ENCODE measurements at regions not wholly inside any gene's neighbourhood (a gene's known extent, or its start where the extent isn't known, plus 50 kb on each side); places are given as distances from the start of the nearest gene placed in this dataset.
"Not testable (repeated sequence)": the region's sequence is repeated elsewhere in the genome, so short reads cannot be mapped to it uniquely, and the experiment has no call there.

GRCh38 chr4:79682801-79683530, 274.9 kb upstream of the GK2 start:
- no peak for DNase-seq (ENCODE audit: low read depth)
- TF ChIP-seq, protein P1, sequence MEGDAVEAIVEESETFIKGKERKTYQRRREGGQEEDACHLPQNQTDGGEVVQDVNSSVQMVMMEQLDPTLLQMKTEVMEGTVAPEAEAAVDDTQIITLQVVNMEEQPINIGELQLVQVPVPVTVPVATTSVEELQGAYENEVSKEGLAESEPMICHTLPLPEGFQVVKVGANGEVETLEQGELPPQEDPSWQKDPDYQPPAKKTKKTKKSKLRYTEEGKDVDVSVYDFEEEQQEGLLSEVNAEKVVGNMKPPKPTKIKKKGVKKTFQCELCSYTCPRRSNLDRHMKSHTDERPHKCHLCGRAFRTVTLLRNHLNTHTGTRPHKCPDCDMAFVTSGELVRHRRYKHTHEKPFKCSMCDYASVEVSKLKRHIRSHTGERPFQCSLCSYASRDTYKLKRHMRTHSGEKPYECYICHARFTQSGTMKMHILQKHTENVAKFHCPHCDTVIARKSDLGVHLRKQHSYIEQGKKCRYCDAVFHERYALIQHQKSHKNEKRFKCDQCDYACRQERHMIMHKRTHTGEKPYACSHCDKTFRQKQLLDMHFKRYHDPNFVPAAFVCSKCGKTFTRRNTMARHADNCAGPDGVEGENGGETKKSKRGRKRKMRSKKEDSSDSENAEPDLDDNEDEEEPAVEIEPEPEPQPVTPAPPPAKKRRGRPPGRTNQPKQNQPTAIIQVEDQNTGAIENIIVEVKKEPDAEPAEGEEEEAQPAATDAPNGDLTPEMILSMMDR (IDR thresholded peaks at IDR 0.05; ENCODE audit: low read depth, low read length, missing control alignments), result no peak
- H3K4me3 ChIP-seq (ENCODE audit: low read depth, low read length), result no peak overlapping the region

DNA sequence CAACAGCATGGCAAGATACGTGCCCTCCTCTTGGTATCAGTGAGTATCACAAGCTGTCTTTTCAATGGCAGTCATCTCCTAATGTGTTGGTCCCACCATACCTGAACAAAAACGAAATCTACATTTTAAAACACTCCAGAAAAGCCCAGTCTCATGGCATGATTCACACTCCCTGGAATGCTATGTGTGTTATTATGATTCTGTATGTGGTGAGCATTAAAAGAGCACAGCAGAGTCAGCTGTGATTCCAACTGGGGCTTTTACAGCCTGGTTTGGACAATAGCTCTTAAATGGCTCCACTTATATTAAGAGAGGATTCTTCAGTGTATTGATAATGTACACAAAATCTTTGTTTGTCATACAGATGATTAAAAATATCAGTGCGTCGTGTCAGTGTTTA, 274.1 kb upstream of the GK2 start:
- no peak overlapping the region for H3K4me3 ChIP-seq (ENCODE audit: low read depth, low read length)
- TF ChIP-seq, protein P1 (IDR thresholded peaks at IDR 0.05; ENCODE audit: low read depth, low read length, missing control alignments), result no peak
- no peak for DNase-seq (ENCODE audit: low read depth)

GRCh38 chr4:79679859-79680258, 271.8 kb upstream of the GK2 start:
- TF ChIP-seq, protein P1 (IDR thresholded peaks at IDR 0.05; ENCODE audit: low read depth, low read length, missing control alignments), result no peak
- H3K4me3 ChIP-seq (ENCODE audit: low read depth, low read length), result no peak overlapping the region
- DNase-seq (ENCODE audit: low read depth), result no peak

- no peak overlapping the region for H3K4me3 ChIP-seq (ENCODE audit: low read depth, low read length)
- TF ChIP-seq, protein P1 (IDR thresholded peaks at IDR 0.05; ENCODE audit: low read depth, low read length, missing control alignments), result no peak
- no peak for DNase-seq (ENCODE audit: low read depth)
Measured at GRCh38 chr4:79678472-79679202, 270.6 kb upstream of the GK2 start.

GRCh38 chr4:79676705-79677104, 268.7 kb upstream of the GK2 start:
- H3K4me3 ChIP-seq (ENCODE audit: low read depth, low read length), result no peak overlapping the region
- DNase-seq (ENCODE audit: low read depth), result no peak
- TF ChIP-seq, protein P1 (IDR thresholded peaks at IDR 0.05; ENCODE audit: low read depth, low read length, missing control alignments), result no peak

DNA sequence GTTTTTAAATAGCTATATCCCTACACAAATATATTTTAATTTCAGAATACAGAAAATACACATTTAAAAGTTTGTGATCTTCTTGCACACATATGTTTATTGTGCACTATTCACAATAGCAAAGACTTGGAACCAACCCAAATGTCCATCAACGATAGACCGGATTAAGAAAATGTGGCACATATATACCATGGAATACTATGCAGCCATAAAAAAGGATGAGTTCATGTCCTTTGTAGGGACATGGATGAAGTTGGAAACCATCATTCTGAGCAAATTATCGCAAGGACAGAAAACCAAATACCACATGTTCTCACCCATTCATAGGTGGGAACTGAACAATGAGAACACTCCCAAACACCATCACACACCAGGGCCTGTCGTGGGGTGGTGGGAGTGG, 266.9 kb upstream of the GK2 start:
- DNase-seq (ENCODE audit: low read depth); H3K4me3 ChIP-seq (ENCODE audit: low read depth, low read length): not testable (repeated sequence)

- DNase-seq (ENCODE audit: low read depth), result no peak
- H3K4me3 ChIP-seq (ENCODE audit: low read depth, low read length), result no peak overlapping the region
- TF ChIP-seq, protein P1 (IDR thresholded peaks at IDR 0.05; ENCODE audit: low read depth, low read length, missing control alignments), result no peak
Measured at GRCh38 chr4:79673898-79674297, 265.9 kb upstream of the GK2 start.

Data from GM12864 (cell line).